ENCODE measurements at regions not wholly inside any gene's neighbourhood (a gene's known extent, or its start where the extent isn't known, plus 50 kb on each side); places are given as distances from the start of the nearest gene placed in this dataset.

DNA sequence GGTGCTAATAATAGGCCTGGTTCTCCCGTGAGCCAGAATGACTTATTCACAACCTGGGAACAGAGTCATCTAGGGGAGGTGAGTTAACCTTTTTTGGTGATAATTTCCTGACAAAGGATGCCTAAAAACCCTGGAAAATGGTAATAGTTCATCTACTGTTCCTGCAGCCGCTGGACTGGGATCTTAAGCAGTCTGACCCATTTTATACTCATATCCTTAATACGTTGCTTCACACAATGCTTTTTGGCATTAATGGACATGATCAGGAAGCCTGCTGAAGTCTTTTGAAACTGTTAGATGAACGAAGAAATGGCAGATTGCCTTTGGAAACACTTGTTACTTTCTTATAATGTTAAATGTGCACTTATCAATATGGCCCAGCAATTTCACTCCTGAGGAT is 81.9 kb upstream of the BMP2 start (continued):
- TF ChIP-seq, protein P1, sequence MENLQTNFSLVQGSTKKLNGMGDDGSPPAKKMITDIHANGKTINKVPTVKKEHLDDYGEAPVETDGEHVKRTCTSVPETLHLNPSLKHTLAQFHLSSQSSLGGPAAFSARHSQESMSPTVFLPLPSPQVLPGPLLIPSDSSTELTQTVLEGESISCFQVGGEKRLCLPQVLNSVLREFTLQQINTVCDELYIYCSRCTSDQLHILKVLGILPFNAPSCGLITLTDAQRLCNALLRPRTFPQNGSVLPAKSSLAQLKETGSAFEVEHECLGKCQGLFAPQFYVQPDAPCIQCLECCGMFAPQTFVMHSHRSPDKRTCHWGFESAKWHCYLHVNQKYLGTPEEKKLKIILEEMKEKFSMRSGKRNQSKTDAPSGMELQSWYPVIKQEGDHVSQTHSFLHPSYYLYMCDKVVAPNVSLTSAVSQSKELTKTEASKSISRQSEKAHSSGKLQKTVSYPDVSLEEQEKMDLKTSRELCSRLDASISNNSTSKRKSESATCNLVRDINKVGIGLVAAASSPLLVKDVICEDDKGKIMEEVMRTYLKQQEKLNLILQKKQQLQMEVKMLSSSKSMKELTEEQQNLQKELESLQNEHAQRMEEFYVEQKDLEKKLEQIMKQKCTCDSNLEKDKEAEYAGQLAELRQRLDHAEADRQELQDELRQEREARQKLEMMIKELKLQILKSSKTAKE (IDR thresholded peaks at IDR 0.05; ENCODE audit: low read depth, poor library complexity, severe bottlenecking): no peak
- TF ChIP-seq, protein P2, sequence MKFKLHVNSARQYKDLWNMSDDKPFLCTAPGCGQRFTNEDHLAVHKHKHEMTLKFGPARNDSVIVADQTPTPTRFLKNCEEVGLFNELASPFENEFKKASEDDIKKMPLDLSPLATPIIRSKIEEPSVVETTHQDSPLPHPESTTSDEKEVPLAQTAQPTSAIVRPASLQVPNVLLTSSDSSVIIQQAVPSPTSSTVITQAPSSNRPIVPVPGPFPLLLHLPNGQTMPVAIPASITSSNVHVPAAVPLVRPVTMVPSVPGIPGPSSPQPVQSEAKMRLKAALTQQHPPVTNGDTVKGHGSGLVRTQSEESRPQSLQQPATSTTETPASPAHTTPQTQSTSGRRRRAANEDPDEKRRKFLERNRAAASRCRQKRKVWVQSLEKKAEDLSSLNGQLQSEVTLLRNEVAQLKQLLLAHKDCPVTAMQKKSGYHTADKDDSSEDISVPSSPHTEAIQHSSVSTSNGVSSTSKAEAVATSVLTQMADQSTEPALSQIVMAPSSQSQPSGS (IDR thresholded peaks at IDR 0.05; ENCODE audit: low read length): no peak
- TF ChIP-seq IKZF2 (IDR thresholded peaks at IDR 0.05) (no peak), TCF12 (IDR thresholded peaks at IDR 0.05; ENCODE audit: low read depth, low read length) (no peak), JUNB (IDR thresholded peaks at IDR 0.05) (no peak), CREB1 (IDR thresholded peaks at IDR 0.05; ENCODE audit: low read depth) (no peak), RB1 (IDR thresholded peaks at IDR 0.05; ENCODE audit: borderline replicate concordance) (no peak), KDM1A (IDR thresholded peaks at IDR 0.05; ENCODE audit: borderline replicate concordance) (no peak), MTA3 (IDR thresholded peaks at IDR 0.05; ENCODE audit: borderline replicate concordance, low read length) (no peak), TBL1XR1 (IDR thresholded peaks at IDR 0.05; ENCODE audit: low read depth, low read length) (no peak), EZH2 (IDR thresholded peaks at IDR 0.05; ENCODE audit: borderline replicate concordance, control insufficient read depth, low read depth, low read length) (no peak)
- TF ChIP-seq, protein P3, sequence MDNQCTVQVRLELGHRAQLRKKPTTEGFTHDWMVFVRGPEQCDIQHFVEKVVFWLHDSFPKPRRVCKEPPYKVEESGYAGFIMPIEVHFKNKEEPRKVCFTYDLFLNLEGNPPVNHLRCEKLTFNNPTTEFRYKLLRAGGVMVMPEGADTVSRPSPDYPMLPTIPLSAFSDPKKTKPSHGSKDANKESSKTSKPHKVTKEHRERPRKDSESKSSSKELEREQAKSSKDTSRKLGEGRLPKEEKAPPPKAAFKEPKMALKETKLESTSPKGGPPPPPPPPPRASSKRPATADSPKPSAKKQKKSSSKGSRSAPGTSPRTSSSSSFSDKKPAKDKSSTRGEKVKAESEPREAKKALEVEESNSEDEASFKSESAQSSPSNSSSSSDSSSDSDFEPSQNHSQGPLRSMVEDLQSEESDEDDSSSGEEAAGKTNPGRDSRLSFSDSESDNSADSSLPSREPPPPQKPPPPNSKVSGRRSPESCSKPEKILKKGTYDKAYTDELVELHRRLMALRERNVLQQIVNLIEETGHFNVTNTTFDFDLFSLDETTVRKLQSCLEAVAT (IDR thresholded peaks at IDR 0.05): no peak

Measured in GM12878 (cell line).